ENCODE measurements at regions not wholly inside any gene's neighbourhood (a gene's known extent, or its start where the extent isn't known, plus 50 kb on each side); places are given as distances from the start of the nearest gene placed in this dataset.
A peak's percentile ranks its signal among the peaks of the same experiment; 100 is the strongest.

- peak; percentile 71 for DNase-seq (ENCODE audit: low spot score)
- ChIA-PET CTCF (ENCODE audit: unreplicated experiment) (interaction anchor here (0.6 to 1.4 kb wide), 2 partner anchors 86 to 428 kb away, joined by 3 to 4 read pairs; no protein-coding TSS in a partner anchor), POLR2A (interaction anchor here (0.5 to 2.3 kb wide), 5 partner anchors 13 to 963 kb away, joined by 3 to 11 read pairs (median 3); no protein-coding TSS in a partner anchor)
- Histone ChIP-seq H3K9me2 (ENCODE audit: insufficient read depth, low read length) (no peaks in the 10 kb centered on the region), H3K36me3 (ENCODE audit: insufficient read depth, low read length) (no peaks in the 10 kb centered on the region), H3K4me3 (ENCODE audit: low read depth, low read length, poor library complexity, severe bottlenecking) (no peak overlapping the region), H3K79me2 (ENCODE audit: insufficient read depth, low read depth, low read length) (no peaks in the 10 kb centered on the region), H4K20me1 (ENCODE audit: insufficient read depth, low read length) (no peaks in the 10 kb centered on the region), H3K9me3 (ENCODE audit: low read length) (no peaks in the 10 kb centered on the region), H3K4me2 (ENCODE audit: low read length) (no peak overlapping the region), H3K4me1 (ENCODE audit: insufficient read depth, low read length, poor library complexity, severe bottlenecking) (peaks cover 8% of the 10 kb centered on the region), H3K27ac (ENCODE audit: low read depth, low read length, poor library complexity, severe bottlenecking) (no peak overlapping the region), H2AFZ (ENCODE audit: low read length) (no peak overlapping the region)
- intact Hi-C loops (cut with micrococcal nuclease; ENCODE audit: unreplicated experiment) = loop anchor here (1.0 to 5.0 kb wide), 3 partner anchors 43 to 379 kb away; no protein-coding TSS in a partner anchor
- TF ChIP-seq CTCF (conservative IDR thresholded peaks at IDR 0.05; ENCODE audit: low read length) (peak; percentile 94), EZH2phosphoT487 (IDR thresholded peaks at IDR 0.05; ENCODE audit: borderline replicate concordance, low read depth, low read length) (no peak)
- no TSS peak for BruUV-seq (replicated peaks)
Observed at GRCh38 chr20:21615617-21616080, 89.8 kb upstream of the PAX1 start.

- DNase-seq (ENCODE audit: low spot score) = no peak
- no peaks in the 10 kb centered on the region for H3K9me3 ChIP-seq (ENCODE audit: low read length)
- no peak overlapping the region for H3K4me2 ChIP-seq (ENCODE audit: low read length)
- H3K4me1 ChIP-seq (ENCODE audit: insufficient read depth, low read length, poor library complexity, severe bottlenecking) = peaks cover 8% of the 10 kb centered on the region
- CTCF ChIA-PET (ENCODE audit: unreplicated experiment) = interaction anchor here (0.6 kb wide), 1 partner anchor 427 kb away, joined by 3 read pairs; no protein-coding TSS in a partner anchor
- no peaks in the 10 kb centered on the region for H3K9me2 ChIP-seq (ENCODE audit: insufficient read depth, low read length)
- H3K36me3 ChIP-seq (ENCODE audit: insufficient read depth, low read length) = no peaks in the 10 kb centered on the region
- BruUV-seq (replicated peaks) = no TSS peak
- H2AFZ ChIP-seq (ENCODE audit: low read length) = no peak overlapping the region
- intact Hi-C loops (cut with micrococcal nuclease; ENCODE audit: unreplicated experiment) = loop anchor here (1.0 to 5.0 kb wide), 3 partner anchors 43 to 379 kb away; no protein-coding TSS in a partner anchor
- H3K27ac ChIP-seq (ENCODE audit: low read depth, low read length, poor library complexity, severe bottlenecking) = no peak overlapping the region
- H4K20me1 ChIP-seq (ENCODE audit: insufficient read depth, low read length) = no peaks in the 10 kb centered on the region
- no peak overlapping the region for H3K4me3 ChIP-seq (ENCODE audit: low read depth, low read length, poor library complexity, severe bottlenecking)
- POLR2A ChIA-PET = interaction anchor here (0.5 to 2.3 kb wide), 6 partner anchors 14 to 962 kb away, joined by 3 to 11 read pairs (median 4); no protein-coding TSS in a partner anchor
- TF ChIP-seq EZH2phosphoT487 (IDR thresholded peaks at IDR 0.05; ENCODE audit: borderline replicate concordance, low read depth, low read length) (no peak), CTCF (conservative IDR thresholded peaks at IDR 0.05; ENCODE audit: low read length) (no peak)
- no peaks in the 10 kb centered on the region for H3K79me2 ChIP-seq (ENCODE audit: insufficient read depth, low read depth, low read length)
Observed at GRCh38 chr20:21614980-21615379, 90.5 kb upstream of the PAX1 start.

GRCh38 chr20:21613512-21613911, 92.0 kb upstream of the PAX1 start:
- CTCF ChIA-PET (ENCODE audit: unreplicated experiment) = no interaction called here
- intact Hi-C loops (cut with micrococcal nuclease; ENCODE audit: unreplicated experiment) = no loop called here

More at GRCh38 chr20:21613512-21613911, 92.0 kb upstream of the PAX1 start:
- no TSS peak for BruUV-seq (replicated peaks)
- Histone ChIP-seq H3K36me3 (ENCODE audit: insufficient read depth, low read length) (no peaks in the 10 kb centered on the region), H3K9me2 (ENCODE audit: insufficient read depth, low read length) (no peaks in the 10 kb centered on the region), H3K4me2 (ENCODE audit: low read length) (no peak overlapping the region), H3K4me3 (ENCODE audit: low read depth, low read length, poor library complexity, severe bottlenecking) (no peak overlapping the region), H3K79me2 (ENCODE audit: insufficient read depth, low read depth, low read length) (no peaks in the 10 kb centered on the region), H4K20me1 (ENCODE audit: insufficient read depth, low read length) (no peaks in the 10 kb centered on the region), H3K9me3 (ENCODE audit: low read length) (no peaks in the 10 kb centered on the region), H3K4me1 (ENCODE audit: insufficient read depth, low read length, poor library complexity, severe bottlenecking) (peaks cover under 1% of the 10 kb centered on the region), H3K27ac (ENCODE audit: low read depth, low read length, poor library complexity, severe bottlenecking) (no peak overlapping the region), H2AFZ (ENCODE audit: low read length) (no peak overlapping the region)
- DNase-seq (ENCODE audit: low spot score) = no peak
- POLR2A ChIA-PET = interaction anchor here (0.5 to 2.3 kb wide), 2 partner anchors 15 to 130 kb away, joined by 5 to 11 read pairs; no protein-coding TSS in a partner anchor
- TF ChIP-seq CTCF (conservative IDR thresholded peaks at IDR 0.05; ENCODE audit: low read length) = no peak
- no peak for TF ChIP-seq EZH2phosphoT487 (IDR thresholded peaks at IDR 0.05; ENCODE audit: borderline replicate concordance, low read depth, low read length)
